ENCODE measurements at regions not wholly inside any gene's neighbourhood (a gene's known extent, or its start where the extent isn't known, plus 50 kb on each side); places are given as distances from the start of the nearest gene placed in this dataset.

DNA sequence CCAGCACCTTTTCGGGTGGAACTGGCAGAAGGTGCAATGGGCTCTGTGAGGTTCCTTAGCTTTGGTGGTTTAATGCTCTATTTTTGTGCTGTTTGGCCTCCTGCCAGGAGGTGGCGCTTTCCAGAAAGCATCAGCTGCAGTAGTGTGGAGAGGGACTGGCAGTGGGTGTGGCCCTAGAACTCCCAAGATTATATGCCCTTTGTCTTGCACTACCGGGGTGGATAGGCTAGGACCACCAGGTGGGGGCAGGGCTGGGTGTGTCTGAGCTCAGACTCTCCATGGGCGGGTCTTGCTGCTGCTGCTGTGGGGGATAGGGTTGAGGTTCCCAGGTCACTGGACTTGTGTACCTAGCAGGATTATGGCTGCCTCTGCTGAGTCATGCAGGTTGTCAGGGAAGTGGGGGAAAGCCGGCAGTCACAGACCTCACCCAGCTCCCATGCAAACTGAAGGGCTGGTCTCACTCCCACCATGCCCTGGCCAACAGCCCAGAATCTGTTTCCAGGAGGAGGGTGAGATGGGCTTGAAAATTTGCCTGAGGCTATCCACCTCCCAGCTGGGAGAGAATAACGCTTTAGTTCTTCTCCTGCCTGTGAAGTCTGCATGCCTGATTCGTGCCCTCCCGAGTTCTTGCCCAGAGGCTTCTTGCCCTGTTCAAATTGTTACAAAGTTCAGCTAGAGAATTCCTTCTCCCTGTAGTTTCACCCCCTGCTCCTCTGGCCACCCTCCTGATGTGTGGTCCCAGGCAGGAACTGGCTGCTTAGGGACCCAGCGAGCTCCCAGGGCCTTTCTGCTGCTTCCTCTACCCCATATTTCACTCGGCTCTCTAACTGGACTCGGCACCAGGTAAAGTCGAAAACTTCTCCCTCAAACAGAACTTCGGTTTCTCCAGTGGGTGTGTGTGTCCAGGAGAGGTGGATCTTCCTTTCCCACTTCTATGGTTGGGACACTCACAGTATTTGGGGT is 76.5 kb upstream of the BTG3 start (continued):
- TF ChIP-seq, protein P1, sequence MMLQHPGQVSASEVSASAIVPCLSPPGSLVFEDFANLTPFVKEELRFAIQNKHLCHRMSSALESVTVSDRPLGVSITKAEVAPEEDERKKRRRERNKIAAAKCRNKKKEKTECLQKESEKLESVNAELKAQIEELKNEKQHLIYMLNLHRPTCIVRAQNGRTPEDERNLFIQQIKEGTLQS (IDR thresholded peaks at IDR 0.05): 0 out of 2 replicates have a peak, but pooled peaks have one; percentile 16
- TF ChIP-seq, protein P1 (CRISPR knock-in tag; conservative IDR thresholded peaks at IDR 0.05): no peak
- TF ChIP-seq, protein P2, sequence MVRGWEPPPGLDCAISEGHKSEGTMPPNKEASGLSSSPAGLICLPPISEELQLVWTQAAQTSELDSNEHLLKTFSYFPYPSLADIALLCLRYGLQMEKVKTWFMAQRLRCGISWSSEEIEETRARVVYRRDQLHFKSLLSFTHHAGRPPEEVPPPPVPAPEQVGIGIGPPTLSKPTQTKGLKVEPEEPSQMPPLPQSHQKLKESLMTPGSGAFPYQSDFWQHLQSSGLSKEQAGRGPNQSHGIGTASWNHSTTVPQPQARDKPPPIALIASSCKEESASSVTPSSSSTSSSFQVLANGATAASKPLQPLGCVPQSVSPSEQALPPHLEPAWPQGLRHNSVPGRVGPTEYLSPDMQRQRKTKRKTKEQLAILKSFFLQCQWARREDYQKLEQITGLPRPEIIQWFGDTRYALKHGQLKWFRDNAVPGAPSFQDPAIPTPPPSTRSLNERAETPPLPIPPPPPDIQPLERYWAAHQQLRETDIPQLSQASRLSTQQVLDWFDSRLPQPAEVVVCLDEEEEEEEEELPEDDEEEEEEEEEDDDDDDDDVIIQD (CRISPR knock-in tag; IDR thresholded peaks at IDR 0.05): no peak
- TF ChIP-seq YY1 (IDR thresholded peaks at IDR 0.05; ENCODE audit: borderline replicate concordance in 1 of 3, control insufficient read depth in 1 of 3, extremely low read depth in 1 of 3, insufficient read depth in 3 of 3, insufficient read length in 1 of 3, insufficient replicate concordance in 2 of 3, low read depth in 1 of 3, low read length in 2 of 3) (peak in 1 of 3 experiments; percentile 67), TAF7 (tag; IDR thresholded peaks at IDR 0.05) (no peak), TEAD4 (IDR thresholded peaks at IDR 0.05; ENCODE audit: low read length) (no peak), TEAD4 (CRISPR knock-in tag; IDR thresholded peaks at IDR 0.05; ENCODE audit: borderline replicate concordance) (no peak), FOXA3 (CRISPR knock-in tag; conservative IDR thresholded peaks at IDR 0.05 in 1 of 2, IDR thresholded peaks at IDR 0.05 in 1 of 2) (peak; percentile 17 to 45; a peak in 2 of 4 replicates), ARNT (IDR thresholded peaks at IDR 0.05) (no peak), ZNF408 (CRISPR knock-in tag; IDR thresholded peaks at IDR 0.05; ENCODE audit: low read depth) (no peak), HDAC6 (IDR thresholded peaks at IDR 0.05; ENCODE audit: low read depth, low read length) (no peak), NR2C1 (IDR thresholded peaks at IDR 0.05) (no peak), NR2C1 (tag; IDR thresholded peaks at IDR 0.05) (peak; percentile 34; the same call in 1 of the 2 replicates), CREBBP (IDR thresholded peaks at IDR 0.05; ENCODE audit: low read depth, low read length) (no peak)
- TF ChIP-seq, protein P3, sequence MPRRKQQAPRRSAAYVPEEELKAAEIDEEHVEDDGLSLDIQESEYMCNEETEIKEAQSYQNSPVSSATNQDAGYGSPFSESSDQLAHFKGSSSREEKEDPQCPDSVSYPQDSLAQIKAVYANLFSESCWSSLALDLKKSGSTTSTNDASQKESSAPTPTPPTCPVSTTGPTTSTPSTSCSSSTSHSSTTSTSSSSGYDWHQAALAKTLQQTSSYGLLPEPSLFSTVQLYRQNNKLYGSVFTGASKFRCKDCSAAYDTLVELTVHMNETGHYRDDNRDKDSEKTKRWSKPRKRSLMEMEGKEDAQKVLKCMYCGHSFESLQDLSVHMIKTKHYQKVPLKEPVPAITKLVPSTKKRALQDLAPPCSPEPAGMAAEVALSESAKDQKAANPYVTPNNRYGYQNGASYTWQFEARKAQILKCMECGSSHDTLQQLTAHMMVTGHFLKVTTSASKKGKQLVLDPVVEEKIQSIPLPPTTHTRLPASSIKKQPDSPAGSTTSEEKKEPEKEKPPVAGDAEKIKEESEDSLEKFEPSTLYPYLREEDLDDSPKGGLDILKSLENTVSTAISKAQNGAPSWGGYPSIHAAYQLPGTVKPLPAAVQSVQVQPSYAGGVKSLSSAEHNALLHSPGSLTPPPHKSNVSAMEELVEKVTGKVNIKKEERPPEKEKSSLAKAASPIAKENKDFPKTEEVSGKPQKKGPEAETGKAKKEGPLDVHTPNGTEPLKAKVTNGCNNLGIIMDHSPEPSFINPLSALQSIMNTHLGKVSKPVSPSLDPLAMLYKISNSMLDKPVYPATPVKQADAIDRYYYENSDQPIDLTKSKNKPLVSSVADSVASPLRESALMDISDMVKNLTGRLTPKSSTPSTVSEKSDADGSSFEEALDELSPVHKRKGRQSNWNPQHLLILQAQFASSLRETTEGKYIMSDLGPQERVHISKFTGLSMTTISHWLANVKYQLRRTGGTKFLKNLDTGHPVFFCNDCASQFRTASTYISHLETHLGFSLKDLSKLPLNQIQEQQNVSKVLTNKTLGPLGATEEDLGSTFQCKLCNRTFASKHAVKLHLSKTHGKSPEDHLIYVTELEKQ (CRISPR knock-in tag; IDR thresholded peaks at IDR 0.05): no peak
- TF ChIP-seq, protein P4, sequence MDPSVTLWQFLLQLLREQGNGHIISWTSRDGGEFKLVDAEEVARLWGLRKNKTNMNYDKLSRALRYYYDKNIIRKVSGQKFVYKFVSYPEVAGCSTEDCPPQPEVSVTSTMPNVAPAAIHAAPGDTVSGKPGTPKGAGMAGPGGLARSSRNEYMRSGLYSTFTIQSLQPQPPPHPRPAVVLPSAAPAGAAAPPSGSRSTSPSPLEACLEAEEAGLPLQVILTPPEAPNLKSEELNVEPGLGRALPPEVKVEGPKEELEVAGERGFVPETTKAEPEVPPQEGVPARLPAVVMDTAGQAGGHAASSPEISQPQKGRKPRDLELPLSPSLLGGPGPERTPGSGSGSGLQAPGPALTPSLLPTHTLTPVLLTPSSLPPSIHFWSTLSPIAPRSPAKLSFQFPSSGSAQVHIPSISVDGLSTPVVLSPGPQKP (CRISPR knock-in tag; IDR thresholded peaks at IDR 0.05): no peak
- TF ChIP-seq, protein P5, sequence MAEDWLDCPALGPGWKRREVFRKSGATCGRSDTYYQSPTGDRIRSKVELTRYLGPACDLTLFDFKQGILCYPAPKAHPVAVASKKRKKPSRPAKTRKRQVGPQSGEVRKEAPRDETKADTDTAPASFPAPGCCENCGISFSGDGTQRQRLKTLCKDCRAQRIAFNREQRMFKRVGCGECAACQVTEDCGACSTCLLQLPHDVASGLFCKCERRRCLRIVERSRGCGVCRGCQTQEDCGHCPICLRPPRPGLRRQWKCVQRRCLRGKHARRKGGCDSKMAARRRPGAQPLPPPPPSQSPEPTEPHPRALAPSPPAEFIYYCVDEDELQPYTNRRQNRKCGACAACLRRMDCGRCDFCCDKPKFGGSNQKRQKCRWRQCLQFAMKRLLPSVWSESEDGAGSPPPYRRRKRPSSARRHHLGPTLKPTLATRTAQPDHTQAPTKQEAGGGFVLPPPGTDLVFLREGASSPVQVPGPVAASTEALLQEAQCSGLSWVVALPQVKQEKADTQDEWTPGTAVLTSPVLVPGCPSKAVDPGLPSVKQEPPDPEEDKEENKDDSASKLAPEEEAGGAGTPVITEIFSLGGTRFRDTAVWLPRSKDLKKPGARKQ (CRISPR knock-in tag; IDR thresholded peaks at IDR 0.05): no peak
